ENCODE measurements at regions not wholly inside any gene's neighbourhood (a gene's known extent, or its start where the extent isn't known, plus 50 kb on each side); places are given as distances from the start of the nearest gene placed in this dataset.
A peak's percentile ranks its signal among the peaks of the same experiment; 100 is the strongest.

- no peak overlapping the region for H3K4me3 ChIP-seq
- ATAC-seq (no peak), DNase-seq (peak in 1 of 2 donors; percentile 25)
- H3K27me3 ChIP-seq, result no peaks in the 10 kb centered on the region
- no peaks in the 10 kb centered on the region for H3K9me3 ChIP-seq
- H3K36me3 ChIP-seq, result no peaks in the 10 kb centered on the region
- H3K4me1 ChIP-seq, result peaks cover 0 to 22% of the 10 kb centered on the region in 2 donors
- TF ChIP-seq CTCF (IDR thresholded peaks at IDR 0.05 in 4 of 5, conservative IDR thresholded peaks at IDR 0.05 in 1 of 5) (no peak), POLR2A (IDR thresholded peaks at IDR 0.05) (no peak)
- intact Hi-C loops (cut with DNase I; ENCODE audit: low total_unique reads), result loop anchor here (10.0 kb wide), 1 partner anchor 176 kb away; no protein-coding TSS in a partner anchor
- in situ Hi-C loops (cut with MboI; ENCODE audit: low sequenced_read_pairs in 4 of 4), result no loop called here
- H3K27ac ChIP-seq, result no peak overlapping the region
These were observed 443.2 kb upstream of the ID2 start for GRCh38 chr2:8238521-8239230.

- in situ Hi-C loops (cut with MboI; ENCODE audit: low sequenced_read_pairs in 4 of 4), result no loop called here
These were observed 442.2 kb upstream of the ID2 start for GRCh38 chr2:8239531-8240088.

GRCh38 chr2:8241317-8241716, 440.5 kb upstream of the ID2 start:
- Histone ChIP-seq H3K4me3 (no peak overlapping the region), H3K4me1 (no peaks in the 10 kb centered on the region), H3K27me3 (no peaks in the 10 kb centered on the region), H3K27ac (no peak overlapping the region), H3K36me3 (no peaks in the 10 kb centered on the region), H3K9me3 (no peaks in the 10 kb centered on the region)
- in situ Hi-C loops (cut with MboI; ENCODE audit: low sequenced_read_pairs in 4 of 4) (no loop called here), intact Hi-C loops (cut with DNase I; ENCODE audit: low total_unique reads) (no loop called here)
- TF ChIP-seq POLR2A (IDR thresholded peaks at IDR 0.05), result no peak
- TF ChIP-seq CTCF (IDR thresholded peaks at IDR 0.05 in 4 of 5, conservative IDR thresholded peaks at IDR 0.05 in 1 of 5), result no peak
- no peak for ATAC-seq
- DNase-seq, result no peak

More at GRCh38 chr2:8239531-8240088, 442.2 kb upstream of the ID2 start:
- H3K4me1 ChIP-seq, result peaks cover 0 to 14% of the 10 kb centered on the region in 2 donors
- H3K9me3 ChIP-seq, result no peaks in the 10 kb centered on the region
- no peak overlapping the region for H3K4me3 ChIP-seq
- intact Hi-C loops (cut with DNase I; ENCODE audit: low total_unique reads), result loop anchor here (10.0 kb wide), 1 partner anchor 175 kb away; no protein-coding TSS in a partner anchor
- no peak overlapping the region for H3K27ac ChIP-seq
- H3K36me3 ChIP-seq, result no peaks in the 10 kb centered on the region
- no peaks in the 10 kb centered on the region for H3K27me3 ChIP-seq
- no peak for DNase-seq
- no peak for ATAC-seq
- TF ChIP-seq CTCF (IDR thresholded peaks at IDR 0.05 in 4 of 5, conservative IDR thresholded peaks at IDR 0.05 in 1 of 5) (no peak), POLR2A (IDR thresholded peaks at IDR 0.05) (no peak)

- Histone ChIP-seq H3K4me3 (no peak overlapping the region), H3K36me3 (no peaks in the 10 kb centered on the region), H3K27me3 (no peaks in the 10 kb centered on the region), H3K9me3 (no peaks in the 10 kb centered on the region), H3K4me1 (peaks cover 0 to 1% of the 10 kb centered on the region in 2 donors), H3K27ac (no peak overlapping the region)
- intact Hi-C loops (cut with DNase I; ENCODE audit: low total_unique reads) (no loop called here), in situ Hi-C loops (cut with MboI; ENCODE audit: low sequenced_read_pairs in 4 of 4) (no loop called here)
- TF ChIP-seq CTCF (IDR thresholded peaks at IDR 0.05 in 4 of 5, conservative IDR thresholded peaks at IDR 0.05 in 1 of 5) (no peak), POLR2A (IDR thresholded peaks at IDR 0.05) (no peak)
- no peak for DNase-seq
- ATAC-seq, result peak; percentile 59 to 65
These were observed 439.1 kb upstream of the ID2 start for GRCh38 chr2:8242739-8243138.
